Tibial nerve (tissue), 3 donors: ENCODE measurements at regions not wholly inside any gene's neighbourhood (a gene's known extent, or its start where the extent isn't known, plus 50 kb on each side); places are given as distances from the start of the nearest gene placed in this dataset.

Experiments used
- POLR2A ChIP-seq, 2 donors: fragments of 450-650 bp; IDR thresholded peaks; one replicate each; pipeline ENCODE4 v1.6.1; 2017; ENCODE audit warnings: antibody characterized with exemption in 2 of 2, mild to moderate bottlenecking in 2 of 2, moderate library complexity in 2 of 2
- TF ChIP-seq, protein P1 (sequence below), 5 experiments: fragments of 200-600 bp in 3 of 5; fragments of 450-650 bp in 2 of 5; sonication (generic) in 3 of 5; IDR thresholded peaks; one replicate each; pipeline ENCODE4 v1.5.1; 2016 to 2019; ENCODE audit warnings: antibody characterized with exemption in 5 of 5, mild to moderate bottlenecking in 3 of 5, moderate library complexity in 2 of 5

GRCh38 chr16:64254443-64255367 is 867.2 kb downstream of the CDH11 start:
- TF ChIP-seq POLR2A (IDR thresholded peaks at IDR 0.05): no peak
- TF ChIP-seq, protein P1, sequence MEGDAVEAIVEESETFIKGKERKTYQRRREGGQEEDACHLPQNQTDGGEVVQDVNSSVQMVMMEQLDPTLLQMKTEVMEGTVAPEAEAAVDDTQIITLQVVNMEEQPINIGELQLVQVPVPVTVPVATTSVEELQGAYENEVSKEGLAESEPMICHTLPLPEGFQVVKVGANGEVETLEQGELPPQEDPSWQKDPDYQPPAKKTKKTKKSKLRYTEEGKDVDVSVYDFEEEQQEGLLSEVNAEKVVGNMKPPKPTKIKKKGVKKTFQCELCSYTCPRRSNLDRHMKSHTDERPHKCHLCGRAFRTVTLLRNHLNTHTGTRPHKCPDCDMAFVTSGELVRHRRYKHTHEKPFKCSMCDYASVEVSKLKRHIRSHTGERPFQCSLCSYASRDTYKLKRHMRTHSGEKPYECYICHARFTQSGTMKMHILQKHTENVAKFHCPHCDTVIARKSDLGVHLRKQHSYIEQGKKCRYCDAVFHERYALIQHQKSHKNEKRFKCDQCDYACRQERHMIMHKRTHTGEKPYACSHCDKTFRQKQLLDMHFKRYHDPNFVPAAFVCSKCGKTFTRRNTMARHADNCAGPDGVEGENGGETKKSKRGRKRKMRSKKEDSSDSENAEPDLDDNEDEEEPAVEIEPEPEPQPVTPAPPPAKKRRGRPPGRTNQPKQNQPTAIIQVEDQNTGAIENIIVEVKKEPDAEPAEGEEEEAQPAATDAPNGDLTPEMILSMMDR (IDR thresholded peaks at IDR 0.05): no peak
